Endodermal cell (in vitro differentiated cells): ENCODE measurements at regions not wholly inside any gene's neighbourhood (a gene's known extent, or its start where the extent isn't known, plus 50 kb on each side); places are given as distances from the start of the nearest gene placed in this dataset.

Source experiments
- DNase-seq: peaks from one replicate; pipeline ENCODE4 v3.0.0-alpha.2; 2017
- H3K27ac ChIP-seq: 2 replicates; pipeline ENCODE4 v1.5.1; 2013; ENCODE audit warnings: mild to moderate bottlenecking, low read depth, low read length, moderate library complexity
- H3K27me3 ChIP-seq: 2 replicates; pipeline ENCODE4 v1.6.1; 2013; ENCODE audit warnings: mild to moderate bottlenecking, low read length, moderate library complexity; ENCODE audit not compliant: insufficient read depth, control insufficient read depth, poor library complexity, severe bottlenecking
- H3K36me3 ChIP-seq: 2 replicates; pipeline ENCODE4 v1.7.0; 2013; ENCODE audit warnings: mild to moderate bottlenecking, low read length, moderate library complexity; ENCODE audit not compliant: control insufficient read depth, insufficient read depth
- H3K4me1 ChIP-seq: one replicate; pipeline ENCODE4 v1.7.0; 2013; ENCODE audit warnings: low read length; ENCODE audit not compliant: control insufficient read depth, insufficient read depth
- H3K4me3 ChIP-seq: 2 replicates; pipeline ENCODE4 v1.5.1; 2013; ENCODE audit warnings: mild to moderate bottlenecking, low read length, moderate library complexity
- H3K9ac ChIP-seq: 2 replicates; pipeline ENCODE4 v1.6.1; 2013; ENCODE audit warnings: mild to moderate bottlenecking, low read length, moderate library complexity; ENCODE audit not compliant: poor library complexity, severe bottlenecking; ENCODE audit errors: extremely low read depth
- H3K9me3 ChIP-seq: 2 replicates; pipeline ENCODE4 v1.6.1; 2013; ENCODE audit warnings: mild to moderate bottlenecking, low read length, moderate library complexity; ENCODE audit not compliant: control insufficient read depth
- H3K27ac Mint-ChIP-seq: 2 replicates; pipeline ENCODE4 v1.8.0; 2020; ENCODE audit warnings: mixed read lengths
- H3K27me3 Mint-ChIP-seq: 2 replicates; pipeline ENCODE4 v1.8.0; 2021; ENCODE audit warnings: mild to moderate bottlenecking, mixed read lengths; ENCODE audit not compliant: insufficient read depth
- H3K36me3 Mint-ChIP-seq: 2 replicates; pipeline ENCODE4 v1.8.0; 2020; ENCODE audit warnings: low read depth, mixed read lengths
- H3K4me1 Mint-ChIP-seq: 2 replicates; pipeline ENCODE4 v1.8.0; 2020; ENCODE audit warnings: mixed read lengths
- H3K4me3 Mint-ChIP-seq: 2 replicates; pipeline ENCODE4 v1.8.0; 2020; ENCODE audit warnings: mild to moderate bottlenecking, moderate library complexity, mixed read lengths
- H3K9me3 Mint-ChIP-seq: 2 replicates; pipeline ENCODE4 v1.8.0; 2020; ENCODE audit warnings: mild to moderate bottlenecking, mixed read lengths
- CTCF ChIP-seq: fragments of 200-600 bp; sonication (generic); conservative IDR thresholded peaks from 2 replicates; pipeline ENCODE4 v1.5.0; 2021; ENCODE audit warnings: antibody characterized with exemption, mild to moderate bottlenecking
- WGBS, 2 experiments: methylation state at CpG; one replicate each; pipeline versions ENCODE4 v1.1.5 to v1.1.7; 2013; ENCODE audit warnings: missing lambda C conversion rate in 2 of 2, mixed read lengths in 1 of 2; ENCODE audit not compliant: insufficient coverage in 1 of 2, insufficient read length in 1 of 2; 5-methylcytosine and 5-hydroxymethylcytosine counted together

GRCh38 chr17:31660684-31661083, 198.4 kb downstream of the COPRS start:
- H3K4me1 ChIP-seq: no peaks in the 10 kb centered on the region
- Mint-ChIP-seq H3K36me3 (no peaks in the 10 kb centered on the region), H3K9me3 (peaks cover 32% of the 10 kb centered on the region), H3K4me3 (no peak overlapping the region), H3K27ac (no peak overlapping the region), H3K27me3 (peaks cover 6% of the 10 kb centered on the region), H3K4me1 (no peaks in the 10 kb centered on the region)
- no peak overlapping the region for H3K9ac ChIP-seq
- DNase-seq: no peak
- no peaks in the 10 kb centered on the region for H3K27me3 ChIP-seq
- 87 to 92% methylated on average over 3 of the region's 3 CpGs for WGBS, 2 experiments
- H3K36me3 ChIP-seq: no peaks in the 10 kb centered on the region
- H3K27ac ChIP-seq: no peak overlapping the region
- H3K4me3 ChIP-seq: no peak overlapping the region
- H3K9me3 ChIP-seq: peaks cover 14% of the 10 kb centered on the region
- no peak for TF ChIP-seq CTCF

- Mint-ChIP-seq H3K36me3 (no peaks in the 10 kb centered on the region), H3K4me3 (no peak overlapping the region), H3K27me3 (peaks cover 2% of the 10 kb centered on the region), H3K27ac (no peak overlapping the region), H3K4me1 (no peaks in the 10 kb centered on the region), H3K9me3 (peaks cover 8% of the 10 kb centered on the region)
- Histone ChIP-seq H3K9ac (no peak overlapping the region), H3K27ac (no peak overlapping the region), H3K27me3 (no peaks in the 10 kb centered on the region), H3K4me3 (no peak overlapping the region), H3K4me1 (no peaks in the 10 kb centered on the region), H3K36me3 (no peaks in the 10 kb centered on the region), H3K9me3 (peaks cover 4% of the 10 kb centered on the region)
- no peak for TF ChIP-seq CTCF
- no peak for DNase-seq
- WGBS, 2 experiments: 91 to 93% methylated on average over 2 to 4 of the region's 4 CpGs
Measured at GRCh38 chr17:31657876-31658275, 201.2 kb downstream of the COPRS start.

- H3K4me1 ChIP-seq: no peaks in the 10 kb centered on the region
- TF ChIP-seq CTCF: no peak
- no peak overlapping the region for H3K27ac ChIP-seq
- no peak overlapping the region for H3K9ac ChIP-seq
- Mint-ChIP-seq H3K27me3 (peaks cover 2% of the 10 kb centered on the region), H3K9me3 (peaks cover 1% of the 10 kb centered on the region), H3K4me3 (no peak overlapping the region), H3K27ac (no peak overlapping the region), H3K36me3 (no peaks in the 10 kb centered on the region), H3K4me1 (no peaks in the 10 kb centered on the region)
- H3K36me3 ChIP-seq: no peaks in the 10 kb centered on the region
- H3K4me3 ChIP-seq: no peak overlapping the region
- DNase-seq: peak; percentile 58
- no peaks in the 10 kb centered on the region for H3K27me3 ChIP-seq
- no peaks in the 10 kb centered on the region for H3K9me3 ChIP-seq
- WGBS, 2 experiments: 96 to 100% methylated on average over 3 to 8 of the region's 8 CpGs
Measured at GRCh38 chr17:31654936-31655335, 204.1 kb downstream of the COPRS start.
